Right lobe of liver (tissue), 6 donors: ENCODE measurements at regions not wholly inside any gene's neighbourhood (a gene's known extent, or its start where the extent isn't known, plus 50 kb on each side); places are given as distances from the start of the nearest gene placed in this dataset.
"Not testable (repeated sequence)": the region's sequence is repeated elsewhere in the genome, so short reads cannot be mapped to it uniquely, and the experiment has no call there.

Experiments used
- ATAC-seq, 4 donors: fragments of 200-7000 bp; cut with Tn5 transposase; one replicate each; pipeline ENCODE4 v1.9.1; 2020; ENCODE audit warnings: mild to moderate bottlenecking in 4 of 4, moderate library complexity in 4 of 4
- DNase-seq, 3 donors: peaks; one replicate each; pipeline ENCODE4 v3.0.0-alpha.2; 2020
- H3K27ac ChIP-seq, 3 donors: fragments of 200-600 bp; one replicate each; pipeline ENCODE4 v1.8.0; 2022
- H3K27me3 ChIP-seq, 2 donors: fragments of 200-600 bp; one replicate each; pipeline ENCODE4 v1.8.0; 2022
- H3K36me3 ChIP-seq, 4 donors: fragments of 200-600 bp; sonication (generic) in 1 of 4; one replicate each; pipeline versions ENCODE4 v1.5.1 to v1.8.0; 2017 to 2022; ENCODE audit warnings: control low read depth in 1 of 4
- H3K4me1 ChIP-seq, 4 donors: fragments of 200-600 bp; sonication (generic) in 1 of 4; one replicate each; pipeline versions ENCODE4 v1.5.1 to v1.8.0; 2017 to 2022; ENCODE audit warnings: control low read depth in 1 of 4
- H3K4me3 ChIP-seq, 3 donors: fragments of 200-600 bp; one replicate each; pipeline ENCODE4 v1.8.0; 2022
- H3K9me3 ChIP-seq, 4 donors: fragments of 200-600 bp; sonication (generic) in 1 of 4; one replicate each; pipeline versions ENCODE4 v1.5.1 to v1.8.0; 2017 to 2022; ENCODE audit warnings: control low read depth in 1 of 4
- POLR2A ChIP-seq: fragments of 450-650 bp; IDR thresholded peaks from one replicate; pipeline ENCODE4 v1.6.1; 2017; ENCODE audit warnings: antibody characterized with exemption, mild to moderate bottlenecking
- WGBS: methylation state at CpG from one replicate; pipeline ENCODE4 v1.1.6; 2018; ENCODE audit warnings: low coverage, low lambda C conversion rate; ENCODE audit not compliant: insufficient coverage; ENCODE audit errors: missing lambda C conversion rate; 5-methylcytosine and 5-hydroxymethylcytosine counted together
- intact Hi-C, 2 donors: fragments of 100-400 bp; cut with DNase I; formaldehyde crosslinking; loops; one replicate each; pipeline versions ENCODE4 v1.11.2 to v1.14.1; 2022
- TF ChIP-seq, protein P1 (sequence below), 4 donors: fragments of 200-600 bp in 3 of 4; fragments of 450-650 bp in 1 of 4; IDR thresholded peaks; one replicate each; pipeline versions ENCODE4 v1.5.1 to v1.8.0; 2016 to 2022; ENCODE audit warnings: antibody characterized with exemption in 4 of 4, mild to moderate bottlenecking in 2 of 4
- donor health status: DM: no; HTN: yes; CAD: no.
- donor health status: DM: no; HTN: no; CAD: no.
- donor health status: DM: no; HTN: no; CAD: no.
- donor health status: DM: no; HTN: yes; CAD: no.
- donor health status: DM: no; HTN: yes; CAD: no.

DNA sequence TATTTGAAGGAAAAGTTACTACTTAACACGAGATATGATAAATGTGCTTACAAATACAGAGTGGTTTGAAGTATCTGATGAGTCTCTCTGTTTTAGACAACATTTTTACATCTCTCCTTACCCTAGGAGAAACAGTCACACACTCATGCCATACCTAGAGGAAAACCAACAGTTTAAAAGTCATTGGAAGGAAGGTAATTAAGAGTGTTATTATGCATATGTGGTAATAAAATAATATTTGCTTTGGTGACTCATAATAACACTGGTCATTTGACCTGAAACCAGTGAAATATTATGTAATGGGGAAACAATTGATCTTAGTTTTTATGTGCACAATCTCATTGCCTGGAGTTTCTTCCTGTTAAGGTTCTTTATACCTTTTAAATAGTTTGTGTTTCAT is 136.9 kb upstream of the SOX21 start:
- DNase-seq (no peak), ATAC-seq (peak in 1 of 4 donors; percentile 63)
- H3K27me3 ChIP-seq, result no peaks in the 10 kb centered on the region
- H3K4me1 ChIP-seq, result no peaks in the 10 kb centered on the region
- H3K36me3 ChIP-seq, result no peaks in the 10 kb centered on the region
- H3K9me3 ChIP-seq, result no peaks in the 10 kb centered on the region
- no peak overlapping the region for H3K4me3 ChIP-seq
- H3K27ac ChIP-seq, result no peak overlapping the region
- intact Hi-C loops, result no loop called here
- 25% methylated on average over 1 of the region's 1 CpG for WGBS
- TF ChIP-seq, protein P1, sequence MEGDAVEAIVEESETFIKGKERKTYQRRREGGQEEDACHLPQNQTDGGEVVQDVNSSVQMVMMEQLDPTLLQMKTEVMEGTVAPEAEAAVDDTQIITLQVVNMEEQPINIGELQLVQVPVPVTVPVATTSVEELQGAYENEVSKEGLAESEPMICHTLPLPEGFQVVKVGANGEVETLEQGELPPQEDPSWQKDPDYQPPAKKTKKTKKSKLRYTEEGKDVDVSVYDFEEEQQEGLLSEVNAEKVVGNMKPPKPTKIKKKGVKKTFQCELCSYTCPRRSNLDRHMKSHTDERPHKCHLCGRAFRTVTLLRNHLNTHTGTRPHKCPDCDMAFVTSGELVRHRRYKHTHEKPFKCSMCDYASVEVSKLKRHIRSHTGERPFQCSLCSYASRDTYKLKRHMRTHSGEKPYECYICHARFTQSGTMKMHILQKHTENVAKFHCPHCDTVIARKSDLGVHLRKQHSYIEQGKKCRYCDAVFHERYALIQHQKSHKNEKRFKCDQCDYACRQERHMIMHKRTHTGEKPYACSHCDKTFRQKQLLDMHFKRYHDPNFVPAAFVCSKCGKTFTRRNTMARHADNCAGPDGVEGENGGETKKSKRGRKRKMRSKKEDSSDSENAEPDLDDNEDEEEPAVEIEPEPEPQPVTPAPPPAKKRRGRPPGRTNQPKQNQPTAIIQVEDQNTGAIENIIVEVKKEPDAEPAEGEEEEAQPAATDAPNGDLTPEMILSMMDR (IDR thresholded peaks at IDR 0.05), result no peak
- TF ChIP-seq POLR2A, result no peak

DNA sequence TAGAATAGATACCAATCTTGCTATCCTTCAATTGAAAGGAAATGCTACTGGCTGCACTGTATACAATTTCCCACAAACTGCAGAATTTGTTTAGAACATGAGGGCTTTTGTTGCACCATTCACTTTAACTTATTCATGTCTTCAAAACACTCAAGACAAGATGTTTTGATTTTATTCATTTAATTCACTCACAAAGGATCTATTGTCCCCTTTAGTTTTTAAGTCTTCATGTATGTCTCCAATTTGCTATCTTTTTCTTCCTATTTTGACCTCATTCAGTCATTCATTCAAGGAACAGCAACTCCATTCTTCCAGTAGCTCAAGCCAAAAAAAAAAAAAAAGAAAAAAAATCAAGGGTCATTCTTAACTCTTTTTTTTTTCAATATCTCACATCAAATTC is 130.6 kb upstream of the SOX21 start:
- H3K4me3 ChIP-seq, result no peak overlapping the region
- TF ChIP-seq POLR2A, result no peak
- TF ChIP-seq, protein P1 (IDR thresholded peaks at IDR 0.05), result no peak
- H3K4me1 ChIP-seq, result no peaks in the 10 kb centered on the region
- DNase-seq (no peak), ATAC-seq (no peak)
- no peak overlapping the region for H3K27ac ChIP-seq
- no peaks in the 10 kb centered on the region for H3K27me3 ChIP-seq
- no peaks in the 10 kb centered on the region for H3K36me3 ChIP-seq
- no peaks in the 10 kb centered on the region for H3K9me3 ChIP-seq
- intact Hi-C loops, result no loop called here

DNA sequence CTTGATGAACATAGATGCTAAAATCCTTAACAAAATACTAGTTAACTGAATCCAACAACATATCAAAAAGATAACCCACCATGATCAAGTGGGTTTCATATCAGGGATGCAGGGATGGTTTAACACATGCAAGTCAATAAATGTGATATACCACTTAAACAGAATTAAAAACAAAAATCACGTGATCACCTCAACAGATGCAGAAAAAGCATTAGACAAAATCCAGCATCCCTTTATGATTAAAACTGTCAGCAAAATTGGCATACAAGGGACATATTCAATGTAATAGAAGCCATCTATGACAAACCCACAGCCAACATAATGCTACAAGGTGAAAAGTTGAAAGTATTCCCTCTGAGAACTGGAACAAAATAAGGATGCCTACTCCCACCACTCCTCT is 124.7 kb upstream of the SOX21 start:
- H3K27me3 ChIP-seq, H3K27ac ChIP-seq, DNase-seq, ATAC-seq, H3K36me3 ChIP-seq, H3K9me3 ChIP-seq, H3K4me3 ChIP-seq, H3K4me1 ChIP-seq, intact Hi-C loops: not testable (repeated sequence)
- WGBS, result 58% methylated on average over 1 of the region's 1 CpG

DNA sequence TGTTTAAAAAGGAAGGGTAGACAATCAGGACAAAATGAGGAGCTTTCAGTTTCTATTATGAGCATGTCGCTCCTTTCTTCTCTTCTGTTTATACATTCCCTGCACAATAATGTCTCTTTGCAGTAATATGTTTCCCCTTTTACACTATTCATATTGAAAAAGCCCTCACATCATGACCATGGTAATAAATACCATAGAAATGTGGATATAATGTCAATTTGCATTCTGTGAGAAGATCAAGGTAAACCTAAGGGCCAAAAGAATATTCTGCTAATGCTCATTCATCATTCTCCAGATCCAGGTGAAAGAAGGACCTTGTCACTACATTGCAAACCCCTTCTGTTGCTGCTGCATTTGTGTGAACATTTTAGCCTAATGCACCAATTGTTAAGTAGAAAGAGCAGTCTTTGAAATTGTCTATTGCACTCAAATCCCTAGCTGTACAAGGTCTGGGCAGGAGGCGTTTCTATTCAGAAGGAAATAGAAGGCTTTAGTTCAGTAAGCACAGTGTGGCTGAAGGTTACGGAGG is 117.6 kb upstream of the SOX21 start:
- no peak for ATAC-seq
- no peak for DNase-seq
- Histone ChIP-seq H3K27ac (no peak overlapping the region), H3K9me3 (no peaks in the 10 kb centered on the region), H3K4me1 (no peaks in the 10 kb centered on the region), H3K27me3 (no peaks in the 10 kb centered on the region), H3K4me3 (no peak overlapping the region), H3K36me3 (no peaks in the 10 kb centered on the region)
- intact Hi-C loops, result no loop called here
- no peak for TF ChIP-seq POLR2A
- TF ChIP-seq, protein P1 (IDR thresholded peaks at IDR 0.05), result no peak
- WGBS, result 77% methylated on average over 3 of the region's 3 CpGs

DNA sequence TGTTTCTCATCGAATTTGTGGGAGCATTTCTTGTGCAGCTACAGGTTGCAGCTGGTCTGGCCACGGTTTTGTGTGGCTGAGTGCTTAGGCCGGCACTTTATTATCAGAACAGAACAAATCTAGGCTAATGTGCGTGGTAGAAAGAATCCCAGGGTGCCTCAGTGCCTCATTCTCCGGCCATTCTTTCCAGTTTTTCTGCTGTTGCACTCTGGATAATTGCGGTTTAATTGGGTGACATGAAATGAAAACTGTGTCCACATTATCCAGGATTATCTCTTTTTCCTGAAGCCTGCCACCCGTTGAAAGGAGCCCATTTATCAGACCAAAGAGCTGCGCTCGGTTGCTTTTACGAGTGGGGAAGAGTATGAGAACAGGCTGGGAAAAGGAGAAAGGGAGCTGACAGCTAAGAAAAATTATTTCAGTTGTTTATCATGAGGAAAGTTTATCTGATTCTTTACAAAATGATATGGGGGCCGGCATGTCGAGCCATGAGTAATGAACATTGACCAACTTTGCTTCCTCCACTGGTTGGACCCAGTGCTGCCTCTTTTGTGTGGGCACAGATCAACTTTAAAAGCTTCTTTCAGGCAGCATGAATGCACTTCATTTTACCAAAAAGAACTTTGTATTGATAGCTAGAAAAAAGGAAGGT is 117.0 kb upstream of the SOX21 start:
- H3K4me1 ChIP-seq, result no peaks in the 10 kb centered on the region
- H3K9me3 ChIP-seq, result no peaks in the 10 kb centered on the region
- DNase-seq, result no peak
- H3K27ac ChIP-seq, result no peak overlapping the region
- H3K27me3 ChIP-seq, result no peaks in the 10 kb centered on the region
- intact Hi-C loops, result no loop called here
- no peak overlapping the region for H3K4me3 ChIP-seq
- TF ChIP-seq, protein P1 (IDR thresholded peaks at IDR 0.05), result no peak
- TF ChIP-seq POLR2A, result no peak
- WGBS, result 57% methylated on average over 12 of the region's 12 CpGs
- no peaks in the 10 kb centered on the region for H3K36me3 ChIP-seq
- ATAC-seq, result no peak
